ENCODE measurements at regions not wholly inside any gene's neighbourhood (a gene's known extent, or its start where the extent isn't known, plus 50 kb on each side); places are given as distances from the start of the nearest gene placed in this dataset.

DNA sequence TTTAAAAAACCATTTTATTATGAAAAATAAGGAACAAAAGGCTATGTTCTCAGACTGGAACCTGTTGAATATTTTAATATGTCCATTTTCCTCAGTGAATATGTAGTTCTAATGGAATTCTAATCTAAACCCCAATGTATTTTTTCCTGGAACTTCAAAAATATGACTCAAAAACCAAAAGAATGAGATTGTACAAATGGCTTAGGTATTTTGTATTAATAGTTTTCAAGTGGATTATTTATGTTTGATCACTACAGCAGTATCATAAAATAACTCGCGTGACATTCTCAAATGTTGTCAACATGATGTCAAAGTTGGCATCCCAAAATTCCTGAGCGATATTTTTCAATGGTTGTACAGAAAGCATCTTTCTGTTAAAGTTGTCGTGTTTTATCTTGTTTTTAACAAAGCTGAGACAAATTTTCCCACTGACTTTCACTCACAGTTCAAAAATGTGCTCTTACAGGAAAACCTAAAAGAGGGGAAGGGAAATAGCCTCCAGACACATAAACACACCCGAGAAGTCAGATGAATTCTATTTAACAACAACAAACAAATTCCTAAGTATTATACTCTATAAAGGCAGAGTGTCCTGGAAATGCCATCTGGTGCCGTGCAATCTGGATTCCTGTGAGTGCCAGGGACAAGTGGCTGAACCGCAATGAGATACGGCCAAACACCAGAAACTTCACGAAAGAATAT lies 68.1 kb upstream of the TAS2R1 start:
- in situ Hi-C loops (cut with MboI) = no loop called here
- H3K4me3 ChIP-seq = peak overlapping the region; percentile 46
- H3K79me2 ChIP-seq (ENCODE audit: insufficient read depth) = no peaks in the 10 kb centered on the region
- DNase-seq = peak; percentile 69
- no peaks in the 10 kb centered on the region for H3K27me3 ChIP-seq (replicated peaks; ENCODE audit: insufficient read depth)
- H3K27ac ChIP-seq = peak overlapping the region; percentile 59
- H2AFZ ChIP-seq = peak overlapping the region; percentile 12
- H3K9me3 ChIP-seq (ENCODE audit: low read depth) = no peaks in the 10 kb centered on the region
- TF ChIP-seq EZH2 (IDR thresholded peaks at IDR 0.05; ENCODE audit: insufficient read depth, poor library complexity, severe bottlenecking) (no peak), EZH2phosphoT487 (IDR thresholded peaks at IDR 0.05; ENCODE audit: insufficient read depth, low read depth) (0 out of 2 replicates have a peak, but pooled peaks have one; percentile 44)
- H4K20me1 ChIP-seq (ENCODE audit: insufficient read depth) = no peaks in the 10 kb centered on the region
- peak overlapping the region; percentile 70 for H3K4me2 ChIP-seq (ENCODE audit: unreplicated experiment)
- WGBS, 2 experiments (ENCODE audit: low coverage in 1 of 2, low lambda C conversion rate in 2 of 2, missing lambda C conversion rate in 2 of 2) = 2 to 7% methylated on average over 9 of the region's 9 CpGs
- H3K4me1 ChIP-seq (ENCODE audit: insufficient read depth) = peaks cover 32% of the 10 kb centered on the region
- no peaks in the 10 kb centered on the region for H3K36me3 ChIP-seq (ENCODE audit: low read depth)
- peaks cover 24% of the 10 kb centered on the region for H3F3A ChIP-seq (ENCODE audit: insufficient read depth)
- H3K9me2 ChIP-seq (ENCODE audit: insufficient read depth) = no peaks in the 10 kb centered on the region
- H3K9ac ChIP-seq = peak overlapping the region; percentile 16

DNA sequence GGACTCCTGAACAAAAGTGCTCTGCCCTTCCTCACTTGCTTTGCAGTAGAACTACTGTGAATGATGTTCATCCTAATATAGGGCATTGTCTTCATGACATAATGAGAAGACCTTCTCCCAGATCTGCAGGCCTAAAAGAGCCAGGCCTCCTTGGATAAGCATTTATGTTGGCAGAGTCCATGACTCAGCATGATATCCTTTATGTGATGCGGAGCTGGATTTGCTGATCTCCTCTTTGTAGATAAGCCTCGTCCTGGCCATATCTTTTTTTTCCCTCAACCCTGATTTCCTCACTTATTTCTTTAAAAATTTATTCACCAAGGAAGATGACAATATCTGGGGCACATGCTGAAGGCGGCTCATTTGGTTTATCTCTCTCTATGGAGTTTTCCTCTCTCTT lies 62.4 kb upstream of the TAS2R1 start:
- Histone ChIP-seq H3K4me1 (ENCODE audit: insufficient read depth) (peaks cover 4% of the 10 kb centered on the region), H3K27ac (no peak overlapping the region), H3F3A (ENCODE audit: insufficient read depth) (no peaks in the 10 kb centered on the region), H2AFZ (no peak overlapping the region), H3K36me3 (ENCODE audit: low read depth) (no peaks in the 10 kb centered on the region), H3K9me3 (ENCODE audit: low read depth) (no peaks in the 10 kb centered on the region), H4K20me1 (ENCODE audit: insufficient read depth) (no peaks in the 10 kb centered on the region), H3K79me2 (ENCODE audit: insufficient read depth) (no peaks in the 10 kb centered on the region), H3K9ac (no peak overlapping the region), H3K9me2 (ENCODE audit: insufficient read depth) (no peaks in the 10 kb centered on the region), H3K4me3 (no peak overlapping the region), H3K4me2 (ENCODE audit: unreplicated experiment) (no peak overlapping the region), H3K27me3 (replicated peaks; ENCODE audit: insufficient read depth) (no peaks in the 10 kb centered on the region)
- WGBS, 2 experiments (ENCODE audit: low coverage in 1 of 2, low lambda C conversion rate in 2 of 2, missing lambda C conversion rate in 2 of 2) = 70 to 80% methylated on average over 3 of the region's 3 CpGs
- TF ChIP-seq EZH2 (IDR thresholded peaks at IDR 0.05; ENCODE audit: insufficient read depth, poor library complexity, severe bottlenecking) = no peak
- TF ChIP-seq EZH2phosphoT487 (IDR thresholded peaks at IDR 0.05; ENCODE audit: insufficient read depth, low read depth) = no peak
- no peak for DNase-seq
- in situ Hi-C loops (cut with MboI) = no loop called here

DNA sequence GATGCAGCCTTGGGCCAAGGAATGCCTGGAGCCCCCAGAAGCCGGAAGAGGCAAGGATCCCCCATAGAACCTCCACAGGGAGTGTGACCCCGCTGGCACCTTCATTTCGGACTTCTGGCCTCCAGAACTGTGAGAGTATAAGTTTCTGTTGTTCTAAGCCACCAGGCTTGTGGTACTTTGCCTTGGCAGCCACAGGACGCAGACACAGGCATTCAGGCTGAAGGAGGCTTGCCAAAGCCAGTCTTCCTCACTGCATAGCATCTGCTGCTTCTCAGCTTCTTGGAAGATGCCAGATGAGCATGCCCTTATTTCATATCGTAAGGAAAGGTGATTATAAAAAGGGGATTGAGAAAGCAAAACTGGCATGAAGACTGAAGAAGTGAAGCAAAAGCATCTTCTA lies 61.1 kb upstream of the TAS2R1 start:
- H3K9me2 ChIP-seq (ENCODE audit: insufficient read depth) = no peaks in the 10 kb centered on the region
- no peak overlapping the region for H3K4me3 ChIP-seq
- H3K79me2 ChIP-seq (ENCODE audit: insufficient read depth) = no peaks in the 10 kb centered on the region
- H3K36me3 ChIP-seq (ENCODE audit: low read depth) = no peaks in the 10 kb centered on the region
- peaks cover 5% of the 10 kb centered on the region; the same call in 1 of the 2 replicates for H3K4me1 ChIP-seq (ENCODE audit: insufficient read depth)
- H3K4me2 ChIP-seq (ENCODE audit: unreplicated experiment) = no peak overlapping the region
- TF ChIP-seq EZH2phosphoT487 (IDR thresholded peaks at IDR 0.05; ENCODE audit: insufficient read depth, low read depth) (no peak), EZH2 (IDR thresholded peaks at IDR 0.05; ENCODE audit: insufficient read depth, poor library complexity, severe bottlenecking) (no peak)
- 60 to 61% methylated on average over 5 of the region's 5 CpGs for WGBS, 2 experiments (ENCODE audit: low coverage in 1 of 2, low lambda C conversion rate in 2 of 2, missing lambda C conversion rate in 2 of 2)
- no peak overlapping the region for H3K27ac ChIP-seq
- H2AFZ ChIP-seq = no peak overlapping the region
- H3K9me3 ChIP-seq (ENCODE audit: low read depth) = no peaks in the 10 kb centered on the region
- no peaks in the 10 kb centered on the region for H4K20me1 ChIP-seq (ENCODE audit: insufficient read depth)
- peaks cover 3% of the 10 kb centered on the region; the same call in 1 of the 2 replicates for H3F3A ChIP-seq (ENCODE audit: insufficient read depth)
- DNase-seq = no peak
- no peaks in the 10 kb centered on the region for H3K27me3 ChIP-seq (replicated peaks; ENCODE audit: insufficient read depth)
- in situ Hi-C loops (cut with MboI) = no loop called here
- no peak overlapping the region for H3K9ac ChIP-seq

DNA sequence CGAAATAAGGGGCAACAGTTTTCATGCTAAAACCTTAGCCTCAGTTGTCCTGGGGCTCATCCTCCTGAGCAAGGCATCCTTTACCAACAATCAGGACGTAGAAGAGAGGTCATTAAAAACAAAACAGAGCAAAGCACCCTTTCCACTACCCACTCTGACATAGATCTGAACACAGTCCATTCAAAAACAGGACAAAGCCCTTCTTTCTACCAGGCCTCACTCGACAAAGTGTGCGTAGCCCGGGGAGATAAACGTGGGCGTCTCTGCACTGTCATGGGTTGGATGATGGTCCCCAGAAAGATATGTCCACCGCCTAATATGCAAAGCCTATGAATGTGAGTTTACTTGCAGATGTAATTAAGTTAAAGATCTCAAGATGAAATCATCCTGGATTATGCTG lies 60.6 kb upstream of the TAS2R1 start:
- Histone ChIP-seq H3K36me3 (ENCODE audit: low read depth) (no peaks in the 10 kb centered on the region), H2AFZ (no peak overlapping the region), H3K27me3 (replicated peaks; ENCODE audit: insufficient read depth) (no peaks in the 10 kb centered on the region), H3K9me2 (ENCODE audit: insufficient read depth) (no peaks in the 10 kb centered on the region), H3K27ac (no peak overlapping the region), H3F3A (ENCODE audit: insufficient read depth) (peaks cover 4% of the 10 kb centered on the region; the same call in 1 of the 2 replicates), H3K9ac (no peak overlapping the region), H3K4me2 (ENCODE audit: unreplicated experiment) (no peak overlapping the region), H3K4me3 (no peak overlapping the region), H3K9me3 (ENCODE audit: low read depth) (no peaks in the 10 kb centered on the region), H3K4me1 (ENCODE audit: insufficient read depth) (peaks cover 9% of the 10 kb centered on the region; the same call in 1 of the 2 replicates), H4K20me1 (ENCODE audit: insufficient read depth) (no peaks in the 10 kb centered on the region), H3K79me2 (ENCODE audit: insufficient read depth) (no peaks in the 10 kb centered on the region)
- no peak for DNase-seq
- WGBS, 2 experiments (ENCODE audit: low coverage in 1 of 2, low lambda C conversion rate in 2 of 2, missing lambda C conversion rate in 2 of 2) = 68 to 74% methylated on average over 8 of the region's 8 CpGs
- TF ChIP-seq EZH2 (IDR thresholded peaks at IDR 0.05; ENCODE audit: insufficient read depth, poor library complexity, severe bottlenecking) (no peak), EZH2phosphoT487 (IDR thresholded peaks at IDR 0.05; ENCODE audit: insufficient read depth, low read depth) (no peak)
- in situ Hi-C loops (cut with MboI) = no loop called here

Data from GM23248 (cell line).